ENCODE measurements at regions not wholly inside any gene's neighbourhood (a gene's known extent, or its start where the extent isn't known, plus 50 kb on each side); places are given as distances from the start of the nearest gene placed in this dataset.
"Not testable (repeated sequence)": the region's sequence is repeated elsewhere in the genome, so short reads cannot be mapped to it uniquely, and the experiment has no call there.

DNA sequence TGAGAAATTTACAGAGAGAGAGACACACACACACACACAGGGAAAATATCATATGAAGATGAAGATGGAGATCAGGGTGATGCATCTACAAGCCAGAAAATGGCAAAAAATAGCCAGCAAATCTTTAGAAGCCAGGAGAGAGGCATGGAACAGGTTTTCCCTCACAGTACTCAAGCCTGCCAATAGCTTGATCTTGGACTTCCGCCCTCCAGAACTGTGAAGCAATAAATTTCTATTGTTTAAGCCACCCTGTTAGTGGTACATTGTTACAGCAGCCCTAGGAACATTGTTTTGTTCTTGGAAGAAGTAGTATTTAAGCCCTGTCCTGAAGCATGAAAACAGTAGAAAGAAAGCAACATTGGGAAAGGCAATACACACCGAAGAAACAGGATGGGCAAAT, 292.0 kb upstream of the LRP1B start:
- Histone ChIP-seq H3K27me3 (ENCODE audit: control insufficient read depth, insufficient read depth, low read length) (no peaks in the 10 kb centered on the region), H3K4me3 (ENCODE audit: low read length) (no peak overlapping the region), H3K4me1 (ENCODE audit: control insufficient read depth, insufficient read depth, low read length) (no peaks in the 10 kb centered on the region), H3K27ac (ENCODE audit: low read length) (no peak overlapping the region), H3K9me3 (replicated peaks; ENCODE audit: control insufficient read depth, low read depth, low read length) (no peaks in the 10 kb centered on the region), H3K36me3 (ENCODE audit: control insufficient read depth, insufficient read depth, low read length) (no peaks in the 10 kb centered on the region)
- WGBS (ENCODE audit: insufficient coverage): 86% methylated on average over 1 of the region's 2 CpGs
- DNase-seq: no peak

DNA sequence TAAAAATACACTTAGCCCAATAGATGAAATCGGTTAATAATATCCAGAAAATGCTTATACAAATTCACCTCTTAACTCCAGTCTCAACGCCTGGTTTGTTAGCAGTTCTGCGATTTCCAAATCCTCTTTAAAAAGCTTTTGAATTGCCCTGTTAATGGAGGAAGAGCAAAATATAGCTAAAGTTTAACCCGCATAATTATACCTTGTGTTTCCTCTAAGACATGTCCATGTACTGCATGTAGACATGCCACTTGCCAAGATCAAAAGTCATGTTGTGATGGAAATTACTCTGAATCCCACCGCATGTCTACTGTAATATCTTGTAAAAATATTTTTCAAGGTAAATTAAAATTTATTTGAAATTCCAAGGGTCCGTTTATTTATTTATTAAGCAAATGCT, 291.2 kb upstream of the LRP1B start:
- Histone ChIP-seq H3K4me3 (ENCODE audit: low read length) (no peak overlapping the region), H3K9me3 (replicated peaks; ENCODE audit: control insufficient read depth, low read depth, low read length) (no peaks in the 10 kb centered on the region), H3K27me3 (ENCODE audit: control insufficient read depth, insufficient read depth, low read length) (no peaks in the 10 kb centered on the region), H3K27ac (ENCODE audit: low read length) (no peak overlapping the region), H3K4me1 (ENCODE audit: control insufficient read depth, insufficient read depth, low read length) (no peaks in the 10 kb centered on the region), H3K36me3 (ENCODE audit: control insufficient read depth, insufficient read depth, low read length) (no peaks in the 10 kb centered on the region)
- DNase-seq: no peak
- no CpG with 5 or more reads among the region's 6 CpGs for WGBS (ENCODE audit: insufficient coverage)

- not testable (repeated sequence) for DNase-seq; H3K27me3 ChIP-seq (ENCODE audit: control insufficient read depth, insufficient read depth, low read length); H3K36me3 ChIP-seq (ENCODE audit: control insufficient read depth, insufficient read depth, low read length); H3K27ac ChIP-seq (ENCODE audit: low read length); H3K9me3 ChIP-seq (replicated peaks; ENCODE audit: control insufficient read depth, low read depth, low read length); H3K4me1 ChIP-seq (ENCODE audit: control insufficient read depth, insufficient read depth, low read length); H3K4me3 ChIP-seq (ENCODE audit: low read length)
- 100% methylated on average over 1 of the region's 4 CpGs for WGBS (ENCODE audit: insufficient coverage)
Observed at GRCh38 chr2:142418699-142419098, 287.9 kb upstream of the LRP1B start.

- no CpG with 5 or more reads among the region's 1 CpG for WGBS (ENCODE audit: insufficient coverage)
- DNase-seq: no peak
- no peaks in the 10 kb centered on the region for H3K36me3 ChIP-seq (ENCODE audit: control insufficient read depth, insufficient read depth, low read length)
- no peaks in the 10 kb centered on the region for H3K27me3 ChIP-seq (ENCODE audit: control insufficient read depth, insufficient read depth, low read length)
- H3K9me3 ChIP-seq (replicated peaks; ENCODE audit: control insufficient read depth, low read depth, low read length): no peaks in the 10 kb centered on the region
- no peak overlapping the region for H3K4me3 ChIP-seq (ENCODE audit: low read length)
- H3K4me1 ChIP-seq (ENCODE audit: control insufficient read depth, insufficient read depth, low read length): no peaks in the 10 kb centered on the region
- H3K27ac ChIP-seq (ENCODE audit: low read length): no peak overlapping the region
Observed at GRCh38 chr2:142416996-142417395, 286.2 kb upstream of the LRP1B start.

- H3K27me3 ChIP-seq (ENCODE audit: control insufficient read depth, insufficient read depth, low read length): no peaks in the 10 kb centered on the region
- DNase-seq: no peak
- no peak overlapping the region for H3K27ac ChIP-seq (ENCODE audit: low read length)
- H3K9me3 ChIP-seq (replicated peaks; ENCODE audit: control insufficient read depth, low read depth, low read length): no peaks in the 10 kb centered on the region
- H3K4me3 ChIP-seq (ENCODE audit: low read length): no peak overlapping the region
- no peaks in the 10 kb centered on the region for H3K4me1 ChIP-seq (ENCODE audit: control insufficient read depth, insufficient read depth, low read length)
- H3K36me3 ChIP-seq (ENCODE audit: control insufficient read depth, insufficient read depth, low read length): no peaks in the 10 kb centered on the region
- WGBS (ENCODE audit: insufficient coverage): 81% methylated on average over 3 of the region's 3 CpGs
Observed at GRCh38 chr2:142415461-142415860, 284.6 kb upstream of the LRP1B start.

DNA sequence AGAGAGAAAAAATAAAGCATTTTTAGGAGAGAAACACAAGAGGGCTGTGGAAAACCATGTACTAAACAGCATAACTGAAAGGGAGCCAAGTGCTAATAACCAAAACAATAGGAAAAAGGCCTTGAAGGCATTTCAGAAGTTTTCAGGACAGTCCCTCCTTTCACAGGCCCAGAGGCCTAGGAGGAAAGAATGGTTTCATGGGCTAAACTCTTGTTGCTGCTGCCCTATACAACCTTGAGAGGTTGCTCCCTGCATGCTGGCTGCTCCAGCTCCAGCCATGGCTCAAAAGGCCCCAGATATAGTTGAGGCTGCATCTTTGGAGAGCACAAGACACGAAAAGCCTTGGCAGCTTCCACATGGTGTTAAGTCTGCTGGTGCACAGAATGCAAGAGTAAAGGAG, 267.4 kb upstream of the LRP1B start:
- no peaks in the 10 kb centered on the region for H3K36me3 ChIP-seq (ENCODE audit: control insufficient read depth, insufficient read depth, low read length)
- H3K27ac ChIP-seq (ENCODE audit: low read length): no peak overlapping the region
- 71% methylated on average over 1 of the region's 1 CpG for WGBS (ENCODE audit: insufficient coverage)
- no peak for DNase-seq
- H3K9me3 ChIP-seq (replicated peaks; ENCODE audit: control insufficient read depth, low read depth, low read length): peaks cover 27% of the 10 kb centered on the region
- H3K4me1 ChIP-seq (ENCODE audit: control insufficient read depth, insufficient read depth, low read length): no peaks in the 10 kb centered on the region
- H3K4me3 ChIP-seq (ENCODE audit: low read length): no peak overlapping the region
- no peaks in the 10 kb centered on the region for H3K27me3 ChIP-seq (ENCODE audit: control insufficient read depth, insufficient read depth, low read length)

DNA sequence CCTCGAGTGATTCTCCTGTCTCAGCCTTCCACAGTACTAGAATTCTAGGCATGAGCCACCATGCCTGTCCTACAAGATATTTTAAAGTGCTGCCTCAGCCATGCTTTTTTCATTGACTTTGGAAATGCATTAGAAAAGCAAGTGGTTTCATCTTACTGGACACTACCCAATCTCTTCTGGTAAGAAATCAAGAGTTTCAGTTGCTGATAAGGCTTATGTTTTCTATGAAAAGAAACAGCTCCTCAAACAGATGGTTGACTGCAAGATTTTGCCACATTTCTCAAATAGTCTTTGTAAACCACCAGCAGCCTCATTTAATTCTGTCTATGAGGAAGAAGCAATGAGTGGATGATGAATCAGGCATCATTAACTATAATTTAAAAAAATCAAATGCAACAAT, 264.5 kb upstream of the LRP1B start:
- no peak overlapping the region for H3K4me3 ChIP-seq (ENCODE audit: low read length)
- no peaks in the 10 kb centered on the region for H3K36me3 ChIP-seq (ENCODE audit: control insufficient read depth, insufficient read depth, low read length)
- DNase-seq: no peak
- peaks cover 15% of the 10 kb centered on the region for H3K9me3 ChIP-seq (replicated peaks; ENCODE audit: control insufficient read depth, low read depth, low read length)
- WGBS (ENCODE audit: insufficient coverage): 80% methylated on average over 1 of the region's 1 CpG
- H3K27me3 ChIP-seq (ENCODE audit: control insufficient read depth, insufficient read depth, low read length): no peaks in the 10 kb centered on the region
- H3K4me1 ChIP-seq (ENCODE audit: control insufficient read depth, insufficient read depth, low read length): no peaks in the 10 kb centered on the region
- no peak overlapping the region for H3K27ac ChIP-seq (ENCODE audit: low read length)

GRCh38 chr2:142380372-142380771, 249.6 kb upstream of the LRP1B start:
- Histone ChIP-seq H3K36me3 (ENCODE audit: control insufficient read depth, insufficient read depth, low read length) (no peaks in the 10 kb centered on the region), H3K27me3 (ENCODE audit: control insufficient read depth, insufficient read depth, low read length) (no peaks in the 10 kb centered on the region), H3K9me3 (replicated peaks; ENCODE audit: control insufficient read depth, low read depth, low read length) (no peaks in the 10 kb centered on the region), H3K4me1 (ENCODE audit: control insufficient read depth, insufficient read depth, low read length) (no peaks in the 10 kb centered on the region), H3K27ac (ENCODE audit: low read length) (no peak overlapping the region), H3K4me3 (ENCODE audit: low read length) (no peak overlapping the region)
- no peak for DNase-seq

DNA sequence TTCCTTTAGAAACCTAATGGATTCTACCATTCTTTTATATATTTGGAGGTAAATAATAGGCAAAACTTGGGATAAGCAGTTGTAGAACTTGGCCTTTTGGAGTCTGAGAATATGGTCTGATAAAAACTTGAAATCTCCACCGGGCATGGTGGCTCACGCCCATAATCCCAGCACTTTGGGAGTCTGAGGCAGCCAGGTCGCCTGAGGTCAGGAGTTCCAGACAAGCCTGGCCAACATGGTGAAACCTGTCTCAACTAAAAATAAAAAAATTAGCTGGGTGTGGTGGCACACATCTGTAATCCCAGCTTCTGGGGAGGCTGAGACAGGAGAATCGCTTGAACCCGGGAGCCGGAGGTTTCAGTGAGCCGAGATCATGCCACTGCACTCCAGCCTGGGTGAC, 231.3 kb upstream of the LRP1B start:
- not testable (repeated sequence) for H3K4me3 ChIP-seq (ENCODE audit: low read length); H3K27ac ChIP-seq (ENCODE audit: low read length); H3K4me1 ChIP-seq (ENCODE audit: control insufficient read depth, insufficient read depth, low read length); H3K9me3 ChIP-seq (replicated peaks; ENCODE audit: control insufficient read depth, low read depth, low read length); H3K27me3 ChIP-seq (ENCODE audit: control insufficient read depth, insufficient read depth, low read length); H3K36me3 ChIP-seq (ENCODE audit: control insufficient read depth, insufficient read depth, low read length); DNase-seq
- 94% methylated on average over 2 of the region's 7 CpGs for WGBS (ENCODE audit: insufficient coverage)

- H3K4me1 ChIP-seq (ENCODE audit: control insufficient read depth, insufficient read depth, low read length): no peaks in the 10 kb centered on the region
- H3K4me3 ChIP-seq (ENCODE audit: low read length): no peak overlapping the region
- DNase-seq: no peak
- H3K36me3 ChIP-seq (ENCODE audit: control insufficient read depth, insufficient read depth, low read length): no peaks in the 10 kb centered on the region
- no peaks in the 10 kb centered on the region for H3K27me3 ChIP-seq (ENCODE audit: control insufficient read depth, insufficient read depth, low read length)
- no CpG with 5 or more reads among the region's 1 CpG for WGBS (ENCODE audit: insufficient coverage)
- H3K27ac ChIP-seq (ENCODE audit: low read length): no peak overlapping the region
- no peaks in the 10 kb centered on the region for H3K9me3 ChIP-seq (replicated peaks; ENCODE audit: control insufficient read depth, low read depth, low read length)
Observed at GRCh38 chr2:142347751-142348150, 216.9 kb upstream of the LRP1B start.

GRCh38 chr2:142339261-142339660, 208.4 kb upstream of the LRP1B start:
- H3K27ac ChIP-seq (ENCODE audit: low read length): no peak overlapping the region
- H3K36me3 ChIP-seq (ENCODE audit: control insufficient read depth, insufficient read depth, low read length): no peaks in the 10 kb centered on the region
- no peak overlapping the region for H3K4me3 ChIP-seq (ENCODE audit: low read length)
- DNase-seq: no peak
- no peaks in the 10 kb centered on the region for H3K27me3 ChIP-seq (ENCODE audit: control insufficient read depth, insufficient read depth, low read length)
- no peaks in the 10 kb centered on the region for H3K4me1 ChIP-seq (ENCODE audit: control insufficient read depth, insufficient read depth, low read length)
- no peaks in the 10 kb centered on the region for H3K9me3 ChIP-seq (replicated peaks; ENCODE audit: control insufficient read depth, low read depth, low read length)
